GM12892 (cell line): ENCODE measurements at regions not wholly inside any gene's neighbourhood (a gene's known extent, or its start where the extent isn't known, plus 50 kb on each side); places are given as distances from the start of the nearest gene placed in this dataset.

ENCODE experiments used
- POLR2A ChIP-seq: IDR thresholded peaks from 2 replicates; pipeline ENCODE4 v1.6.1; 2011; ENCODE audit warnings: low read depth, low read length, control low read depth
- POLR2AphosphoS5 ChIP-seq: IDR thresholded peaks from 2 replicates; pipeline ENCODE4 v1.6.1; 2011; ENCODE audit warnings: low read depth, low read length, control low read depth

DNA sequence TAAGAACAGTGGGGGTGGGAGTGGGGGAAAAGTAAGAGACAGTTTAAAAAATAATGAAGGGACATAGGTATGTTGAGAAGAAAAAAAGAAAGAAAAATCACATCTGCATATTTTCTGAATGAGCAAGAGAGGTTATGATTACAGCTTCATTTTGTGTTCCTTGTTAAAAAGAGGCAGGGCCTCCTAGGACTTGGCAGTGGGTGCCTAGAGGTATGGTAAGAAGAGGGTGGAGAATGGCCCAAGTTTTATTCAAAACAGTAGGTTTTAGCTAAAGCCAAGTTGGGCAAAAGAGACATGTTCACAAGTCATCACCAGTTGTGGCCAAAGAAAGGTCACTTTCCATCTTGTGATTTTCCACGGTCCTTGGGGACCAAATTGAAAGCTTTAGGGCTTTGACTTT is 643.4 kb downstream of the CCDC171 start:
- TF ChIP-seq POLR2A (no peak), POLR2AphosphoS5 (no peak)
